H9 (cell line): ENCODE measurements at regions not wholly inside any gene's neighbourhood (a gene's known extent, or its start where the extent isn't known, plus 50 kb on each side); places are given as distances from the start of the nearest gene placed in this dataset.

ENCODE experiments used
- DNase-seq: peaks from one replicate; pipeline ENCODE4 v3.0.0-alpha.2; 2017
- H2AFZ ChIP-seq: one replicate; pipeline ENCODE4 v1.6.1; 2013; ENCODE audit warnings: mild to moderate bottlenecking, low read length, control low read depth, moderate library complexity
- H2AK5ac ChIP-seq: 2 replicates; pipeline ENCODE4 v1.6.1; 2013; ENCODE audit warnings: low read length, control low read depth, mixed read lengths; ENCODE audit not compliant: insufficient read length
- H2BK120ac ChIP-seq: one replicate; pipeline ENCODE4 v1.6.1; 2013; ENCODE audit warnings: low read depth, mild to moderate bottlenecking, low read length, control low read depth, inconsistent platforms; ENCODE audit not compliant: poor library complexity, severe bottlenecking
- H2BK12ac ChIP-seq: 2 replicates; pipeline ENCODE4 v1.6.1; 2013; ENCODE audit warnings: low read length, control low read depth, mixed read lengths, low read depth; ENCODE audit not compliant: insufficient read length
- H2BK15ac ChIP-seq: 2 replicates; pipeline ENCODE4 v1.6.1; 2013; ENCODE audit warnings: low read depth, low read length, control low read depth
- H2BK20ac ChIP-seq: one replicate; pipeline ENCODE4 v1.6.1; 2013; ENCODE audit warnings: low read depth, mild to moderate bottlenecking, low read length, control low read depth, inconsistent platforms; ENCODE audit not compliant: poor library complexity, severe bottlenecking
- H2BK5ac ChIP-seq: 2 replicates; pipeline ENCODE4 v1.6.1; 2013; ENCODE audit warnings: low read length, control low read depth, mixed read lengths; ENCODE audit not compliant: insufficient read length
- H3K14ac ChIP-seq: 2 replicates; pipeline ENCODE4 v1.6.1; 2013; ENCODE audit warnings: low read length, control low read depth; ENCODE audit not compliant: insufficient read depth
- H3K18ac ChIP-seq: 2 replicates; pipeline ENCODE4 v1.6.1; 2013; ENCODE audit warnings: low read depth, mild to moderate bottlenecking, mixed read lengths, low read length, control low read depth; ENCODE audit not compliant: insufficient read length
- H3K23ac ChIP-seq: 2 replicates; pipeline ENCODE4 v1.6.1; 2013; ENCODE audit warnings: low read length, control low read depth, mixed read lengths, low read depth; ENCODE audit not compliant: insufficient read length
- H3K23me2 ChIP-seq: 2 replicates; pipeline ENCODE4 v1.6.1; 2013; ENCODE audit warnings: low read depth, mild to moderate bottlenecking, mixed read lengths, low read length, control low read depth; ENCODE audit not compliant: insufficient read length, poor library complexity, severe bottlenecking
- H3K27ac ChIP-seq: 2 replicates; pipeline ENCODE4 v1.5.1; 2013; ENCODE audit warnings: low read length, control low read depth, mixed read lengths, low read depth; ENCODE audit not compliant: insufficient read length
- H3K27me3 ChIP-seq: 2 replicates; pipeline ENCODE4 v1.6.1; 2013; ENCODE audit warnings: low read length, control low read depth, inconsistent platforms; ENCODE audit not compliant: insufficient read depth
- H3K4ac ChIP-seq: 2 replicates; pipeline ENCODE4 v1.6.1; 2013; ENCODE audit warnings: low read depth, mild to moderate bottlenecking, control low read depth, inconsistent platforms, low read length, moderate library complexity
- H3K4me1 ChIP-seq: 2 replicates; pipeline ENCODE4 v1.6.1; 2013; ENCODE audit warnings: low read length, control low read depth, inconsistent platforms; ENCODE audit not compliant: insufficient read depth
- H3K4me2 ChIP-seq: 2 replicates; pipeline ENCODE4 v1.6.1; 2013; ENCODE audit warnings: low read length, control low read depth, mixed read lengths; ENCODE audit not compliant: insufficient read length, insufficient read depth
- H3K56ac ChIP-seq: 2 replicates; pipeline ENCODE4 v1.6.1; 2013; ENCODE audit warnings: low read depth, mild to moderate bottlenecking, mixed read lengths, low read length, control low read depth; ENCODE audit not compliant: insufficient read length
- H3K79me1 ChIP-seq: 2 replicates; pipeline ENCODE4 v1.6.1; 2013; ENCODE audit warnings: low read depth, mild to moderate bottlenecking, moderate library complexity, low read length, control low read depth, inconsistent platforms; ENCODE audit not compliant: insufficient read depth, poor library complexity, severe bottlenecking
- H3K79me2 ChIP-seq: 2 replicates; pipeline ENCODE4 v1.6.1; 2013; ENCODE audit warnings: low read length, control low read depth, inconsistent platforms; ENCODE audit not compliant: insufficient read depth
- H3K9ac ChIP-seq: 2 replicates; pipeline ENCODE4 v1.6.1; 2013; ENCODE audit warnings: low read length, control low read depth, mixed read lengths; ENCODE audit not compliant: insufficient read length; ENCODE audit errors: extremely low read depth
- H3K9me3 ChIP-seq: one replicate; pipeline ENCODE4 v1.6.1; 2013; ENCODE audit warnings: low read depth, low read length, inconsistent platforms; ENCODE audit not compliant: control insufficient read depth
- H3T11ph ChIP-seq: one replicate; pipeline ENCODE4 v1.6.1; 2013; ENCODE audit warnings: mild to moderate bottlenecking, low read length, control low read depth, inconsistent platforms
- H4K20me1 ChIP-seq: one replicate; pipeline ENCODE4 v1.6.1; 2013; ENCODE audit not compliant: control insufficient read depth, insufficient read length, insufficient read depth
- H4K5ac ChIP-seq: 2 replicates; pipeline ENCODE4 v1.6.1; 2013; ENCODE audit warnings: low read depth, mild to moderate bottlenecking, mixed read lengths, low read length, control low read depth; ENCODE audit not compliant: insufficient read length
- H4K8ac ChIP-seq: replicated peaks from 2 replicates; pipeline ENCODE4 v1.6.1; 2013; ENCODE audit warnings: low read length, control low read depth, mixed read lengths, low read depth; ENCODE audit not compliant: insufficient read length
- H4K91ac ChIP-seq: 2 replicates; pipeline ENCODE4 v1.6.1; 2013; ENCODE audit warnings: low read depth, mild to moderate bottlenecking, moderate library complexity, mixed read lengths, low read length, control low read depth; ENCODE audit not compliant: insufficient read length
- H3K27ac Mint-ChIP-seq, 3 experiments: 2 replicates in 2 of 3; 3 replicates in 1 of 3; pipeline ENCODE4 v1.8.0; 2020 to 2021; ENCODE audit warnings: mixed read lengths in 3 of 3, mild to moderate bottlenecking in 1 of 3, moderate library complexity in 1 of 3
- H3K27me3 Mint-ChIP-seq: 2 replicates; pipeline ENCODE4 v1.8.0; 2021; ENCODE audit warnings: low read depth, mild to moderate bottlenecking, moderate library complexity, mixed read lengths
- H3K36me3 Mint-ChIP-seq, 3 experiments: 2 replicates in 2 of 3; 3 replicates in 1 of 3; pipeline ENCODE4 v1.8.0; 2020 to 2021; ENCODE audit warnings: low read depth in 3 of 3, mixed read lengths in 3 of 3; ENCODE audit not compliant: insufficient read depth in 1 of 3
- H3K4me1 Mint-ChIP-seq, 2 experiments: 2 replicates each; pipeline ENCODE4 v1.8.0; 2020; ENCODE audit warnings: mixed read lengths in 2 of 2
- H3K4me3 Mint-ChIP-seq, 2 experiments: 2 replicates in 1 of 2; 3 replicates in 1 of 2; pipeline ENCODE4 v1.8.0; 2020 to 2021; ENCODE audit warnings: mild to moderate bottlenecking in 2 of 2, mixed read lengths in 2 of 2, moderate library complexity in 1 of 2
- H3K9me3 Mint-ChIP-seq, 2 experiments: 2 replicates in 1 of 2; 3 replicates in 1 of 2; pipeline ENCODE4 v1.8.0; 2020; ENCODE audit warnings: mild to moderate bottlenecking in 2 of 2, mixed read lengths in 2 of 2, moderate library complexity in 1 of 2
- TF ChIP-seq, protein P1 (sequence below): fragments of 200-600 bp; sonication (generic); conservative IDR thresholded peaks from 3 replicates; pipeline ENCODE4 v1.8.0; 2021; ENCODE audit warnings: antibody characterized with exemption, mild to moderate bottlenecking

- H2BK120ac ChIP-seq, result no peak overlapping the region
- H3K4me1 Mint-ChIP-seq, result peaks cover 10% of the 10 kb centered on the region in 2 experiments
These were observed 87.8 kb upstream of the SLC1A1 start for GRCh38 chr9:4402501-4402900.

More at GRCh38 chr9:4402501-4402900, 87.8 kb upstream of the SLC1A1 start:
- no peak overlapping the region for H2BK15ac ChIP-seq
- no peak overlapping the region for H3K4me2 ChIP-seq
- H2BK20ac ChIP-seq, result no peak overlapping the region
- H3K9me3 Mint-ChIP-seq, result peaks cover 20 to 24% of the 10 kb centered on the region in 2 experiments
- H3K9me3 ChIP-seq, result no peaks in the 10 kb centered on the region
- H3K4me3 Mint-ChIP-seq, result no peak overlapping the region
- H3K23me2 ChIP-seq, result no peaks in the 10 kb centered on the region
- H3K18ac ChIP-seq, result no peak overlapping the region
- no peaks in the 10 kb centered on the region for H4K20me1 ChIP-seq
- no peaks in the 10 kb centered on the region for H3K27me3 ChIP-seq
- no peak overlapping the region for H3K56ac ChIP-seq
- no peak overlapping the region for H3K9ac ChIP-seq
- no peaks in the 10 kb centered on the region for H3K27me3 Mint-ChIP-seq
- H3K79me1 ChIP-seq, result no peaks in the 10 kb centered on the region
- no peak overlapping the region for H3T11ph ChIP-seq
- H2AFZ ChIP-seq, result no peak overlapping the region
- no peak overlapping the region for H3K27ac ChIP-seq
- H2AK5ac ChIP-seq, result no peak overlapping the region
- no peak overlapping the region for H4K91ac ChIP-seq
- TF ChIP-seq, protein P1, sequence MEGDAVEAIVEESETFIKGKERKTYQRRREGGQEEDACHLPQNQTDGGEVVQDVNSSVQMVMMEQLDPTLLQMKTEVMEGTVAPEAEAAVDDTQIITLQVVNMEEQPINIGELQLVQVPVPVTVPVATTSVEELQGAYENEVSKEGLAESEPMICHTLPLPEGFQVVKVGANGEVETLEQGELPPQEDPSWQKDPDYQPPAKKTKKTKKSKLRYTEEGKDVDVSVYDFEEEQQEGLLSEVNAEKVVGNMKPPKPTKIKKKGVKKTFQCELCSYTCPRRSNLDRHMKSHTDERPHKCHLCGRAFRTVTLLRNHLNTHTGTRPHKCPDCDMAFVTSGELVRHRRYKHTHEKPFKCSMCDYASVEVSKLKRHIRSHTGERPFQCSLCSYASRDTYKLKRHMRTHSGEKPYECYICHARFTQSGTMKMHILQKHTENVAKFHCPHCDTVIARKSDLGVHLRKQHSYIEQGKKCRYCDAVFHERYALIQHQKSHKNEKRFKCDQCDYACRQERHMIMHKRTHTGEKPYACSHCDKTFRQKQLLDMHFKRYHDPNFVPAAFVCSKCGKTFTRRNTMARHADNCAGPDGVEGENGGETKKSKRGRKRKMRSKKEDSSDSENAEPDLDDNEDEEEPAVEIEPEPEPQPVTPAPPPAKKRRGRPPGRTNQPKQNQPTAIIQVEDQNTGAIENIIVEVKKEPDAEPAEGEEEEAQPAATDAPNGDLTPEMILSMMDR, result no peak
- no peaks in the 10 kb centered on the region for H3K79me2 ChIP-seq
- no peak overlapping the region for H3K27ac Mint-ChIP-seq
- H3K4ac ChIP-seq, result no peak overlapping the region
- peaks cover 0 to 18% (median 2%) of the 10 kb centered on the region in 3 experiments; a peak in 3 of 7 replicates for H3K36me3 Mint-ChIP-seq
- H2BK5ac ChIP-seq, result no peak overlapping the region
- no peak overlapping the region for H4K8ac ChIP-seq
- H3K4me1 ChIP-seq, result no peaks in the 10 kb centered on the region; the same call in 1 of the 2 replicates
- H4K5ac ChIP-seq, result no peak overlapping the region
- H3K23ac ChIP-seq, result no peak overlapping the region
- H3K14ac ChIP-seq, result no peak overlapping the region
- H2BK12ac ChIP-seq, result no peak overlapping the region
- DNase-seq, result no peak
